ENCODE measurements at regions not wholly inside any gene's neighbourhood (a gene's known extent, or its start where the extent isn't known, plus 50 kb on each side); places are given as distances from the start of the nearest gene placed in this dataset.
A peak's percentile ranks its signal among the peaks of the same experiment; 100 is the strongest.

- TF ChIP-seq CTCF (conservative IDR thresholded peaks at IDR 0.05; ENCODE audit: control insufficient read depth, insufficient read depth, low read depth, low read length) = no peak
- DNase-seq (ENCODE audit: low read depth) = no peak
- no peak overlapping the region for H3K4me3 ChIP-seq (ENCODE audit: control insufficient read depth, low read depth, low read length)
These were observed 465.3 kb upstream of the TENM4 start for GRCh38 chr11:79906164-79906563.

GRCh38 chr11:79902493-79902892, 461.7 kb upstream of the TENM4 start:
- TF ChIP-seq CTCF (conservative IDR thresholded peaks at IDR 0.05; ENCODE audit: control insufficient read depth, insufficient read depth, low read depth, low read length) = no peak
- DNase-seq (ENCODE audit: low read depth) = peak; percentile 5
- no peak overlapping the region for H3K4me3 ChIP-seq (ENCODE audit: control insufficient read depth, low read depth, low read length)

GRCh38 chr11:79897896-79898295, 457.1 kb upstream of the TENM4 start:
- H3K4me3 ChIP-seq (ENCODE audit: control insufficient read depth, low read depth, low read length) = no peak overlapping the region
- no peak for TF ChIP-seq CTCF (conservative IDR thresholded peaks at IDR 0.05; ENCODE audit: control insufficient read depth, insufficient read depth, low read depth, low read length)
- no peak for DNase-seq (ENCODE audit: low read depth)

- TF ChIP-seq CTCF (conservative IDR thresholded peaks at IDR 0.05; ENCODE audit: control insufficient read depth, insufficient read depth, low read depth, low read length) = no peak
- H3K4me3 ChIP-seq (ENCODE audit: control insufficient read depth, low read depth, low read length) = no peak overlapping the region
- no peak for DNase-seq (ENCODE audit: low read depth)
These were observed 455.4 kb upstream of the TENM4 start for GRCh38 chr11:79896258-79896657.

- TF ChIP-seq CTCF (conservative IDR thresholded peaks at IDR 0.05; ENCODE audit: control insufficient read depth, insufficient read depth, low read depth, low read length) = no peak
- no peak for DNase-seq (ENCODE audit: low read depth)
- H3K4me3 ChIP-seq (ENCODE audit: control insufficient read depth, low read depth, low read length) = no peak overlapping the region
These were observed 453.3 kb upstream of the TENM4 start for GRCh38 chr11:79894111-79894510.

DNA sequence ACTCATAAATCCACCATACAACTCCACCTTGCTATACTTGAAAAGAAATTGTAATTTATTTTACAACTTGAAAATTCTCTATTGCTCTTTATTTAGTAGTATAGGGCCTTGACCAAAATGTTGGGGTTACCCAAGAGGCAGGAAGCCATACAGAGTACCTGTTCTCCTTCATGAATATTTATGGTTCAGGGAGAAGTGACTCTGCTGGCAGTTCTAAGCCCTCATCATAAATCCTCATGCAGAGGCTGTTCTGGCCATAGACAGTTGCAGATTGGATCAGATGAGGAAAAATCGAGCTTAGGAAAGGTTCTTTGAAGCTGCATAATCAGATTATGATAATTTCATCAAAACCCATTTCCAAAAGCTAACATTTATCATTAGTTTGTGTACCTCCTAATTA, 449.4 kb upstream of the TENM4 start:
- DNase-seq (ENCODE audit: low read depth) = no peak
- TF ChIP-seq CTCF (conservative IDR thresholded peaks at IDR 0.05; ENCODE audit: control insufficient read depth, insufficient read depth, low read depth, low read length) = no peak
- no peak overlapping the region for H3K4me3 ChIP-seq (ENCODE audit: control insufficient read depth, low read depth, low read length)

- TF ChIP-seq CTCF (conservative IDR thresholded peaks at IDR 0.05; ENCODE audit: control insufficient read depth, insufficient read depth, low read depth, low read length) = no peak
- no peak for DNase-seq (ENCODE audit: low read depth)
- H3K4me3 ChIP-seq (ENCODE audit: control insufficient read depth, low read depth, low read length) = no peak overlapping the region
These were observed 424.1 kb upstream of the TENM4 start for GRCh38 chr11:79864882-79865281.

Measured in fibroblast of mammary gland (primary cell).